Heart right ventricle (tissue), 16 donors: ENCODE measurements at regions not wholly inside any gene's neighbourhood (a gene's known extent, or its start where the extent isn't known, plus 50 kb on each side); places are given as distances from the start of the nearest gene placed in this dataset.

Source experiments
- ATAC-seq, 8 donors: fragments of 200-7000 bp; cut with Tn5 transposase; one replicate each; pipeline ENCODE4 v1.9.1; 2020; ENCODE audit warnings: mild to moderate bottlenecking in 8 of 8, moderate library complexity in 8 of 8, moderate number of reproducible peaks in 1 of 8
- DNase-seq, 2 donors: peaks; one replicate each; pipeline ENCODE4 v3.0.0-alpha.2; 2020
- H3K27ac ChIP-seq, 10 donors: fragments of 200-600 bp; sonication (generic) in 2 of 10; one replicate each; pipeline versions ENCODE4 v1.5.0 to v1.8.0; 2020 to 2022; ENCODE audit warnings: mild to moderate bottlenecking in 3 of 10
- H3K27me3 ChIP-seq, 7 donors: fragments of 200-600 bp; one replicate each; pipeline ENCODE4 v1.8.0; 2021 to 2022; ENCODE audit warnings: mild to moderate bottlenecking in 2 of 7
- H3K36me3 ChIP-seq, 9 donors: fragments of 200-600 bp; sonication (generic) in 1 of 9; one replicate each; pipeline versions ENCODE4 v1.5.0 to v1.8.0; 2020 to 2022; ENCODE audit warnings: mild to moderate bottlenecking in 2 of 9
- H3K4me1 ChIP-seq, 9 donors: fragments of 200-600 bp; sonication (generic) in 1 of 9; one replicate each; pipeline versions ENCODE4 v1.5.0 to v1.8.0; 2020 to 2022; ENCODE audit warnings: mild to moderate bottlenecking in 4 of 9
- H3K4me3 ChIP-seq, 10 donors: fragments of 200-600 bp; sonication (generic) in 2 of 10; one replicate each; pipeline versions ENCODE4 v1.5.0 to v1.8.0; 2020 to 2022; ENCODE audit warnings: mild to moderate bottlenecking in 7 of 10, moderate library complexity in 2 of 10
- H3K9me3 ChIP-seq, 11 donors: fragments of 200-600 bp in 10 of 11; sonication (generic) in 2 of 11; one replicate each; pipeline versions ENCODE4 v1.5.0 to v1.8.0; 2013 to 2022; ENCODE audit warnings: mild to moderate bottlenecking in 2 of 11, control low read depth in 1 of 11, moderate library complexity in 1 of 11
- CTCF ChIP-seq, 9 donors: fragments of 200-600 bp; sonication (generic) in 2 of 9; IDR thresholded peaks; one replicate each; pipeline versions ENCODE4 v1.5.0 to v1.8.0; 2021 to 2022; ENCODE audit warnings: antibody characterized with exemption in 9 of 9, mild to moderate bottlenecking in 5 of 9, moderate library complexity in 1 of 9
- WGBS, 2 donors: extraction: QIAGEN DNeasy Blood & Tissue Kit; methylation state at CpG; one replicate each; pipeline ENCODE4 v1.1.7; 2013; ENCODE audit warnings: inconsistent platforms in 1 of 2; 5-methylcytosine and 5-hydroxymethylcytosine counted together
- intact Hi-C, 10 donors: fragments of 100-400 bp; cut with DNase I; formaldehyde crosslinking; loops; one replicate each; pipeline versions ENCODE4 v1.11.1 to v1.14.2; 2022
- donor health status: Arrhythmogenic right ventricular cardiomyopathy.
- donor health status: ischemic (EF 13 %, LVEDD 7.1; RV severe dilation, severe dysfunction).
- donor health status: healthy with polysubstance abuse.
- donor health status: DM: no; HTN: yes; CAD: no.
- donor health status: DM: no; HTN: no; CAD: no.
- donor health status: ischemic (EF 25% LVEDD 6.9; RV normal size, moderate dysfunction).
- donor health status: ischemic (EF 25% LVEDD 5.7; RV mildly dilated, moderate dysfunction).
- donor health status: healthy.
- donor health status: DM: yes; HTN: yes; CAD: no.
- donor health status: Ischemic cardiomyopathy.
- donor health status: ischemic (EF 35%, LVEDD 5.7; RV mildly dilated, moderate dysfunction).
- donor health status: nonischemic (EF 11% LVEDD 7.7; RV severe dilation, severe dysfunction).
- donor health status: DM: yes; HTN: yes; CAD: no.
- donor health status: PGD.
- donor health status: ischemic (EF 29% LVEDD 5.4; RV normal size, mild dysfunction).
- donor health status: nonischemic (EF 23%, LVEDD 6.1; RV moderate dilation, normal function).

GRCh38 chr2:21559351-21559750 lies 435.6 kb downstream of the TDRD15 start:
- DNase-seq: no peak
- TF ChIP-seq CTCF (IDR thresholded peaks at IDR 0.05): no peak
- Histone ChIP-seq H3K27ac (no peak overlapping the region), H3K9me3 (peaks cover 0 to 12% (median 0%) of the 10 kb centered on the region in 11 donors), H3K36me3 (no peaks in the 10 kb centered on the region), H3K4me3 (no peak overlapping the region), H3K27me3 (no peaks in the 10 kb centered on the region), H3K4me1 (no peaks in the 10 kb centered on the region)
- ATAC-seq: no peak
- intact Hi-C loops: no loop called here
- WGBS, 2 donors: 75 to 86% methylated on average over 4 of the region's 4 CpGs

DNA sequence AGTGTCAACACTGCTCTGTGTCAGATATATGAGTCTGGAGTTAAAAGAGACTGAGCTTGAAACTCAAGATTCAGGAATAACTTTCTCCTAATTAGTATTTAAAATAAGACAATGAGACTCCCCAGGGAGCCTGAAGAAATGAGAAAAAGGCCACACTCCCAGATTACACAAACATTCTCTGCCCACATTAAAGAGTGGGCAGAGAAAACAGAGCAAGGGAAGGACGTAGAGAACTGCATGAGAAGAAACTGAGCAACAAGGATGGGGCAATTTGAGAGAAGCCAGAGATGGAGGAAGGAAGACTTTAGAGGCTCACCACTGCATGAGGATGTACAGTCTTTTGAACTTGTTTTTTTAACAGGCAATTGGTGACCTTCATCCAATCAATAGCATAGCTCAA lies 438.2 kb downstream of the TDRD15 start:
- Histone ChIP-seq H3K27ac (no peak overlapping the region), H3K9me3 (no peaks in the 10 kb centered on the region), H3K4me3 (no peak overlapping the region), H3K27me3 (no peaks in the 10 kb centered on the region), H3K36me3 (no peaks in the 10 kb centered on the region), H3K4me1 (no peaks in the 10 kb centered on the region)
- WGBS, 2 donors: 0% methylated on average over 1 of the region's 1 CpG
- no peak for DNase-seq
- intact Hi-C loops: no loop called here
- no peak for ATAC-seq
- no peak for TF ChIP-seq CTCF (IDR thresholded peaks at IDR 0.05)

DNA sequence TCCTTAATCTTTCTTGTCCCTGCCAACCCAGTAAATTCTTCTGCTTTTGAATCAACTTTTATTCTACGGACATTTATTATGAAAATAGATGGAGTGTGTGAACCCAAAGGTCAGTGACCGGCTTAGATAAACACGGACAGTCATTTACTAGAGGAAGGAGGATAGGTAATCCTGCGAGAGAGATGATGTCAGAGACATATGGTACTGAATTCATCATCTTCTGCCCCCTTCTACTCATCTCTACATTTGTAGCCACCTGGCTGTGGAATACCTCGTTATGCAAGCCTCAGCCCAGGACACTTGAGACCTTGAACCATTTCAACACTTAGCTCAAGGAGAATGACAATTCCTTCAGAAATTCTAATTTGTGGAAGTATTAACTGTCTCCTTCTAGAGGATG lies 443.6 kb downstream of the TDRD15 start:
- Histone ChIP-seq H3K4me1 (no peaks in the 10 kb centered on the region), H3K9me3 (no peaks in the 10 kb centered on the region), H3K27me3 (no peaks in the 10 kb centered on the region), H3K36me3 (no peaks in the 10 kb centered on the region), H3K4me3 (no peak overlapping the region), H3K27ac (no peak overlapping the region)
- no peak for TF ChIP-seq CTCF (IDR thresholded peaks at IDR 0.05)
- ATAC-seq (no peak), DNase-seq (no peak)
- intact Hi-C loops: no loop called here
- WGBS, 2 donors: 61 to 66% methylated on average over 5 of the region's 5 CpGs

- DNase-seq (no peak), ATAC-seq (no peak)
- intact Hi-C loops: no loop called here
- no peaks in the 10 kb centered on the region for H3K27me3 ChIP-seq
- no peak overlapping the region for H3K4me3 ChIP-seq
- no peaks in the 10 kb centered on the region for H3K36me3 ChIP-seq
- no peaks in the 10 kb centered on the region for H3K9me3 ChIP-seq
- no peak for TF ChIP-seq CTCF (IDR thresholded peaks at IDR 0.05)
- H3K4me1 ChIP-seq: no peaks in the 10 kb centered on the region
- no peak overlapping the region for H3K27ac ChIP-seq
These were observed 447.9 kb downstream of the TDRD15 start for GRCh38 chr2:21571686-21572085.

GRCh38 chr2:21580391-21580790 lies 456.6 kb downstream of the TDRD15 start:
- intact Hi-C loops: no loop called here
- Histone ChIP-seq H3K4me1 (no peaks in the 10 kb centered on the region), H3K36me3 (no peaks in the 10 kb centered on the region), H3K9me3 (no peaks in the 10 kb centered on the region), H3K27ac (no peak overlapping the region), H3K27me3 (no peaks in the 10 kb centered on the region), H3K4me3 (no peak overlapping the region)
- DNase-seq (no peak), ATAC-seq (no peak)
- no peak for TF ChIP-seq CTCF (IDR thresholded peaks at IDR 0.05)
- 92 to 94% methylated on average over 1 of the region's 1 CpG for WGBS, 2 donors
